ENCODE measurements at regions not wholly inside any gene's neighbourhood (a gene's known extent, or its start where the extent isn't known, plus 50 kb on each side); places are given as distances from the start of the nearest gene placed in this dataset.

- Histone ChIP-seq H3K4me3 (no peak overlapping the region), H3K4me1 (no peaks in the 10 kb centered on the region)
- intact Hi-C loops (cut with DNase I; ENCODE audit: low total_unique reads), result no loop called here
These were observed 622.5 kb downstream of the PTPRC start for GRCh38 chr1:199261328-199261727.

GRCh38 chr1:199264283-199264682 is 625.4 kb downstream of the PTPRC start:
- TF ChIP-seq CTCF (IDR thresholded peaks at IDR 0.05), result no peak
- Histone ChIP-seq H3K27me3 (no peaks in the 10 kb centered on the region), H3K36me3 (no peaks in the 10 kb centered on the region), H3K4me3 (no peak overlapping the region), H3K4me1 (no peaks in the 10 kb centered on the region), H3K27ac (no peak overlapping the region), H3K9me3 (no peaks in the 10 kb centered on the region)
- intact Hi-C loops (cut with DNase I; ENCODE audit: low total_unique reads), result no loop called here
- no peak for DNase-seq

More at GRCh38 chr1:199261328-199261727, 622.5 kb downstream of the PTPRC start:
- no peaks in the 10 kb centered on the region for H3K9me3 ChIP-seq
- H3K36me3 ChIP-seq, result no peaks in the 10 kb centered on the region
- DNase-seq, result no peak
- TF ChIP-seq CTCF (IDR thresholded peaks at IDR 0.05), result no peak
- no peaks in the 10 kb centered on the region for H3K27me3 ChIP-seq
- H3K27ac ChIP-seq, result no peak overlapping the region

- no peak for DNase-seq
- no peak for TF ChIP-seq CTCF (IDR thresholded peaks at IDR 0.05)
- Histone ChIP-seq H3K4me3 (no peak overlapping the region), H3K36me3 (no peaks in the 10 kb centered on the region), H3K27me3 (no peaks in the 10 kb centered on the region), H3K4me1 (no peaks in the 10 kb centered on the region), H3K27ac (no peak overlapping the region), H3K9me3 (no peaks in the 10 kb centered on the region)
- intact Hi-C loops (cut with DNase I; ENCODE audit: low total_unique reads), result no loop called here
These were observed 626.1 kb downstream of the PTPRC start for GRCh38 chr1:199264911-199265310.

GRCh38 chr1:199265319-199265718 is 626.5 kb downstream of the PTPRC start:
- H3K4me1 ChIP-seq, result no peaks in the 10 kb centered on the region

GRCh38 chr1:199269241-199269640 is 630.4 kb downstream of the PTPRC start:
- intact Hi-C loops (cut with DNase I; ENCODE audit: low total_unique reads), result no loop called here
- Histone ChIP-seq H3K9me3 (no peaks in the 10 kb centered on the region), H3K36me3 (no peaks in the 10 kb centered on the region), H3K4me1 (peaks cover 0 to 19% (median 3%) of the 10 kb centered on the region in 4 donors), H3K27ac (no peak overlapping the region), H3K27me3 (no peaks in the 10 kb centered on the region), H3K4me3 (no peak overlapping the region)
- no peak for TF ChIP-seq CTCF (IDR thresholded peaks at IDR 0.05)
- DNase-seq, result no peak

More at GRCh38 chr1:199265319-199265718, 626.5 kb downstream of the PTPRC start:
- Histone ChIP-seq H3K27me3 (no peaks in the 10 kb centered on the region), H3K4me3 (no peak overlapping the region), H3K36me3 (no peaks in the 10 kb centered on the region), H3K27ac (no peak overlapping the region), H3K9me3 (no peaks in the 10 kb centered on the region)
- no peak for TF ChIP-seq CTCF (IDR thresholded peaks at IDR 0.05)
- DNase-seq, result no peak
- intact Hi-C loops (cut with DNase I; ENCODE audit: low total_unique reads), result no loop called here

GRCh38 chr1:199272139-199272544 is 633.3 kb downstream of the PTPRC start:
- H3K27ac ChIP-seq, result no peak overlapping the region
- no peak overlapping the region for H3K4me3 ChIP-seq

More at GRCh38 chr1:199272139-199272544, 633.3 kb downstream of the PTPRC start:
- Histone ChIP-seq H3K9me3 (no peaks in the 10 kb centered on the region), H3K27me3 (no peaks in the 10 kb centered on the region), H3K36me3 (no peaks in the 10 kb centered on the region), H3K4me1 (peaks cover 0 to 19% (median 3%) of the 10 kb centered on the region in 4 donors)
- TF ChIP-seq CTCF (IDR thresholded peaks at IDR 0.05), result no peak
- intact Hi-C loops (cut with DNase I; ENCODE audit: low total_unique reads), result no loop called here
- no peak for DNase-seq

Data from tibial artery (tissue), 4 donors.